PFSK-1 (cell line): ENCODE measurements at regions not wholly inside any gene's neighbourhood (a gene's known extent, or its start where the extent isn't known, plus 50 kb on each side); places are given as distances from the start of the nearest gene placed in this dataset.

ENCODE experiments used
- FOXP2 ChIP-seq: optimal IDR thresholded peaks from 2 replicates; pipeline ENCODE3; 2011; ENCODE audit warnings: borderline replicate concordance, control low read depth, inconsistent platforms; ENCODE audit not compliant: insufficient read depth; ENCODE audit errors: extremely low read length, extremely low read depth
- POLR2AphosphoS5 ChIP-seq: IDR thresholded peaks from 2 replicates; pipeline ENCODE4 v1.6.1; 2012; ENCODE audit warnings: low read depth, mild to moderate bottlenecking, control low read depth, low read length, moderate library complexity
- SIN3A ChIP-seq: IDR thresholded peaks from 2 replicates; pipeline ENCODE4 v1.6.1; 2012; ENCODE audit warnings: mild to moderate bottlenecking, low read length, moderate library complexity, borderline replicate concordance; ENCODE audit not compliant: insufficient read depth
- TAF1 ChIP-seq: IDR thresholded peaks from 2 replicates; pipeline ENCODE4 v1.6.1; 2012; ENCODE audit warnings: low read length, control low read depth, borderline replicate concordance; ENCODE audit not compliant: insufficient read depth
- TF ChIP-seq, protein P1 (sequence below), 2 experiments: IDR thresholded peaks; 2 replicates each; pipeline versions ENCODE4 v1.6.1 to v1.8.0; 2011 to 2012; ENCODE audit warnings: low read depth in 2 of 2, low read length in 2 of 2, control low read depth in 1 of 2, inconsistent platforms in 1 of 2, mild to moderate bottlenecking in 1 of 2, moderate library complexity in 1 of 2; ENCODE audit not compliant: insufficient read depth in 1 of 2

DNA sequence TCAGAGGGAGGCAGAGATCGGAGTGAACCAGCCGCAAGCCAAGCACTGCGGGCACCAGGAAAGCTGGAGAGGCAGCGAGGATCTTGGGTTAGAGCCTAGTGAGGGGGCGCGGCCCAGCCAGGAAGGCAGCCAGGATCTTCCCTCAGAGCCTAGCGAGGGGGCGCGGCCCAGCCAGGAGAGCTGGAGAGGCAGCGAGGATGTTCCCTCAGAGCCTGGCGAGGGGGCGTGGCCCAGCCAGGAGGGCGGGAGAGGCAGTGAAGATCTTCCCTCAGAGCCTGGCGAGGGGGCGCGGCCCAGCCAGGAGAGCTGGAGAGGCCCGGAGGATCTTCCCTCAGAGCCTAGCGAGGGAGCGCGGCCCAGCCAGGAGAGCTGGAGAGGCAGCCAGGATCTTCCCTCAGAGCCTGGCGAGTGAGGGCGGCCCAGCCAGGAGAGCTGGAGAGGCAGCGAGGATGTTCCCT, 62.7 kb upstream of the TMEM18 start:
- TF ChIP-seq SIN3A: peak; percentile 63; the same call in 1 of the 2 replicates

GRCh38 chr2:736939-737338, 59.7 kb upstream of the TMEM18 start:
- TF ChIP-seq, protein P1, sequence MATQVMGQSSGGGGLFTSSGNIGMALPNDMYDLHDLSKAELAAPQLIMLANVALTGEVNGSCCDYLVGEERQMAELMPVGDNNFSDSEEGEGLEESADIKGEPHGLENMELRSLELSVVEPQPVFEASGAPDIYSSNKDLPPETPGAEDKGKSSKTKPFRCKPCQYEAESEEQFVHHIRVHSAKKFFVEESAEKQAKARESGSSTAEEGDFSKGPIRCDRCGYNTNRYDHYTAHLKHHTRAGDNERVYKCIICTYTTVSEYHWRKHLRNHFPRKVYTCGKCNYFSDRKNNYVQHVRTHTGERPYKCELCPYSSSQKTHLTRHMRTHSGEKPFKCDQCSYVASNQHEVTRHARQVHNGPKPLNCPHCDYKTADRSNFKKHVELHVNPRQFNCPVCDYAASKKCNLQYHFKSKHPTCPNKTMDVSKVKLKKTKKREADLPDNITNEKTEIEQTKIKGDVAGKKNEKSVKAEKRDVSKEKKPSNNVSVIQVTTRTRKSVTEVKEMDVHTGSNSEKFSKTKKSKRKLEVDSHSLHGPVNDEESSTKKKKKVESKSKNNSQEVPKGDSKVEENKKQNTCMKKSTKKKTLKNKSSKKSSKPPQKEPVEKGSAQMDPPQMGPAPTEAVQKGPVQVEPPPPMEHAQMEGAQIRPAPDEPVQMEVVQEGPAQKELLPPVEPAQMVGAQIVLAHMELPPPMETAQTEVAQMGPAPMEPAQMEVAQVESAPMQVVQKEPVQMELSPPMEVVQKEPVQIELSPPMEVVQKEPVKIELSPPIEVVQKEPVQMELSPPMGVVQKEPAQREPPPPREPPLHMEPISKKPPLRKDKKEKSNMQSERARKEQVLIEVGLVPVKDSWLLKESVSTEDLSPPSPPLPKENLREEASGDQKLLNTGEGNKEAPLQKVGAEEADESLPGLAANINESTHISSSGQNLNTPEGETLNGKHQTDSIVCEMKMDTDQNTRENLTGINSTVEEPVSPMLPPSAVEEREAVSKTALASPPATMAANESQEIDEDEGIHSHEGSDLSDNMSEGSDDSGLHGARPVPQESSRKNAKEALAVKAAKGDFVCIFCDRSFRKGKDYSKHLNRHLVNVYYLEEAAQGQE (IDR thresholded peaks at IDR 0.05; ENCODE audit: insufficient read depth in 1 of 2, low read depth in 2 of 2, low read length in 2 of 2): no peak
- TF ChIP-seq TAF1 (no peak), SIN3A (no peak), FOXP2 (no peak), POLR2AphosphoS5 (no peak)

GRCh38 chr2:735670-736218, 58.5 kb upstream of the TMEM18 start:
- TF ChIP-seq FOXP2 (no peak), SIN3A (no peak), POLR2AphosphoS5 (no peak), TAF1 (no peak)
- TF ChIP-seq, protein P1 (IDR thresholded peaks at IDR 0.05; ENCODE audit: insufficient read depth in 1 of 2, low read depth in 2 of 2, low read length in 2 of 2): no peak

GRCh38 chr2:734496-734895, 57.3 kb upstream of the TMEM18 start:
- TF ChIP-seq TAF1 (no peak), SIN3A (no peak), FOXP2 (no peak), POLR2AphosphoS5 (no peak)
- TF ChIP-seq, protein P1 (IDR thresholded peaks at IDR 0.05; ENCODE audit: insufficient read depth in 1 of 2, low read depth in 2 of 2, low read length in 2 of 2): no peak

DNA sequence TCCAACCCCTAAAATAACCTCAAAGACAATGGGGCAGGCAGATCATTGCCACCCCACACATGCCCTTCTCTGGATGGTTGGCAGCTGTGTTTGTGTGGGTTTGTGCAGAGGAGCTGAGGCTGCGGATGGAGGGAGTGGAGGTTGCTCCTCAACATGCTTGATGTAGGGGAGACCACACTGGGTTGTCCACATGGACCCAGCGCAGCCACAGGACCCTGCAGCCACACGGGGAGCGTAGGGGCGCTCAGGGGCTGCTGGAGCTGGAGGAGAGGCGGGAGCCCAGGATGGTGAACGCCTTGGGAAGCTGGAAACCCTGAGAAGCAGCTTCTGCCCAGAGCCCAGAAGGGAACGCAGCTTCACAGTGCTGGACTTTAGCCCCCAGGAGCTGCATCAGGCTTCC, 56.3 kb upstream of the TMEM18 start:
- TF ChIP-seq TAF1 (no peak), POLR2AphosphoS5 (no peak), FOXP2 (no peak), SIN3A (no peak)
- TF ChIP-seq, protein P1 (IDR thresholded peaks at IDR 0.05; ENCODE audit: insufficient read depth in 1 of 2, low read depth in 2 of 2, low read length in 2 of 2): no peak
